IPS-NIHi11 (cell line): ENCODE measurements at regions not wholly inside any gene's neighbourhood (a gene's known extent, or its start where the extent isn't known, plus 50 kb on each side); places are given as distances from the start of the nearest gene placed in this dataset.
"Not testable (repeated sequence)": the region's sequence is repeated elsewhere in the genome, so short reads cannot be mapped to it uniquely, and the experiment has no call there.

Experiments
- DNase-seq: peaks from one replicate; pipeline ENCODE4 v3.0.0; 2012; ENCODE audit warnings: mixed read lengths, low spot score

DNA sequence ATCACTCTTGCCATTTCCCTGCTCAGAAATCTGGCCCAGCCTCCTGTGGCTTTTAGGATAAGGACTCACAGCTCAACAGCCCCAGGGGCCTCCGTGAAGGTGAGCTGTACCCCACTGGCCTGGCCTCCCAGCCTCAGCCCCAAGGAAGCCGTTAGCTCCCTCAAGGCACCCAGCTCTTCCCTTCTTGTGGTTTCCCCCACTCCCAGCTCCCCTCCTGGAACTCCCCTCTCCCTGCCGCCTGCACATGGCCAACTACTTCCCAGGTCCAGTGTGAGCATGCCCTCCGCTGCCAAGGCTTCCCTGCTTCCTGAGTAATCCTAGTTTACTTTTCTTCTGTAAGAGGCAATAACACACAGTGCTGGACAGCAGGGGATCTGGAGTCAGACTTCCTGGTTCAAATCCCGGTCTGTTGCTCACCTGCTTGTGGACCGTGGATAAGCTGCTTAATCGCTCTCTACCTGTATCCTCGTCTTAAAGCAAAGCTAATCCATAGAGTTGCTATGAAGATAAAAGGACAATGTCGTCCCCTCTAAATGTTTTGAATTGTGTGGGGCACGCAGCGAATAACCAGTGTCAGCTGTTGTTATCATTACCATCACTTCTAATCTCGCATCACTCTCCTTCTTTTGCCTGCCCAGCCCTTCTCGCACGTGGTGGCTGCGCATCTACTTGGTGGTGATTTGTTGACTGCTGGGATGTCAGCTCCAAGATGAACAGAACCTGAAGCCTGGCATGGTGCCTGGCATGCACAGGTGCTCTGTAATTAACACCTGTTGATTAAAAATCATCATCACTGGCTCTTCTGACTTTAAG is 86.6 kb downstream of the C5orf15 start:
- no peak for DNase-seq

DNA sequence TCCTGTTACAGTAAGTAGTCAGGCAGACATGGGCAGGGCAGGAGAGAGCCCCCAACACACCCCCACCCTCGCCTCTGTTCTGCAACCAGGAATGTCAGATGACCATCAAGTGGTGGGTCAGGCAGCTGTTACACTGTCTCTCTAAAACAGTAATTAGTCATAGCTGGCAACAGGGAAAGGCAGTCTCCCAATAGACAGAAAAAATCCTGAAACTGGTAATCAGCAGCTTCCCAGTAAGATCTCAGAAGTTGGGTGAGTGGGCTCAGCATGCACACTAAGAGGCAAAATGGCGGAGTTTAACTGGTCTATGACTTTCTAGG is 90.2 kb downstream of the C5orf15 start:
- DNase-seq = no peak

DNA sequence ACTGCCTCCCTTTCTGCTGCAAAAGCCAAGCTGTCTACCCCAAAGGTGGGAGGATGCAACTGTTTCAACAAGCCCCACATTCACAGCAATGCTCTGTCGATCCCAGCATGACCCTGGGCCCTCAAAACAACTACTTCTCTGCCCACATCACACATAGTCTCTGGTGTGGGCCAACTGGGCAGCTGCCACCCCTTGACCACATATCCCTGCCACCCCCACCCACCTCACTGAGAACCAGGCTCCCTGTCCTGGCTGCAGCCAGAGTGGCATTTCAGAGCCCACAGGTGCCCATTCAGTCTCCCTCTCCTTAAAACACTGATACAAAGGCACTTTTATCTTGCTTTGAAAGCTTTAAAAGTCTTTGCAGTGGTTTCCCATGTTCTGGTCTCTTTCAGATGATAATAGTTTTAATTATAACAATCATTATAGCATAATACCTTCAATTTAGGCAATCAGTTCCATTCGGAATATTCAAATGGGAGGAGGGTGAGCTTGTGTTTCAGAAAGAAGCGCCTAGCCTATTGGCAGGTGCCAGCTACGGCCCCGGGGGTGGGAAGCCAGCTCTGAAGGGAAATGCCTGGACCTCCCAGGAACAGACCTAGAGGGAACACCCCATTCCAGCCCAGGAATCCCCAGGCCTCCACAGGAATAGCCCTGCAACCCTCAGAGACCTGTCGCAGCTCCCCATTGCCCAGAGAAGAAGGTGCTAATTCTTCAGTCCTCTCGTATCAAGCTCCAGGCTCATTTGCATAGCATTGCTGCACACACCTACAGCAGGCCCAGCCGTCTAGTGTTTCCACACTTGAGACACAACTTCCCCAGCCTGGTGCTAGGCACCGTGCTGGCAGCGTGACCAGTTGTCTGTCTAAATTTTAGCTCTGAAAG is 90.8 kb downstream of the C5orf15 start:
- no peak for DNase-seq

DNA sequence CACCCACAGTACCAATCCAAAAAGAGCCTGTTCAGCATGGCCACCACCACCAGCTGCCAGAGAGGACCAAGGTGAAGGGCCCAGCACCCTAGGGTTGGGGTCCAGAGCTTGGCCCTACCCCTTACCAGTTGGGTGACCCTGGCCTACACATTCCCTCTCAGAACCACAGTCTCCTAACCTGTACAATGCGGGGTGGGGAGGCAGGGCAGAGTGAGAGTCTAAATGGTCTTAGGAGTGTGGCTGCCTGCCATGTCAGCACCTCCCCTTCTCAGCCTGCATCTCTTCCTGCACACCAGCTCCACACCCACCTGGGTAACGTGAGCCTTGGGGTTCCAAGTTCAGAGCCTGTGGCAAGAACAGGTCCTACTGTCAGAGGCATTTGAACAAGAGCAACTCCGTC is 92.2 kb downstream of the C5orf15 start:
- DNase-seq = no peak

DNA sequence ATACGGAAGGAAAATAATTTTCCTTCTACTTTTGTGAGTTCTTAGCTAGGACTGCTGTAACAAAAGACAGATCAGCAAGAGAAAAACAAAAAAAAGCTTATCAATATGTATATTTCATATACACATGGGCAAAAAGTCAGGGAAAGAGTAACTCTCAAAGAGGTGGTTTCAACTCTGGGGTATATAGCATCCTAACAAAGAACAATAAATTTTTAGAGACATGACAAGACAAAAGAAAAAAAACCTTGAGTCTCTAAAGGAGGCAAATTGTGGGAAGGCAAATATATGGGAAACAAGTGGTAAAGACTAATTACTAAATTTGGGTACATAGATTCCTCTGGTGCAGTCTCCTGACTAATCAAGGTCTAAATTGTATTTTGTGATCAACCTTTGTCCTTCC is 93.2 kb downstream of the C5orf15 start:
- no peak for DNase-seq

DNA sequence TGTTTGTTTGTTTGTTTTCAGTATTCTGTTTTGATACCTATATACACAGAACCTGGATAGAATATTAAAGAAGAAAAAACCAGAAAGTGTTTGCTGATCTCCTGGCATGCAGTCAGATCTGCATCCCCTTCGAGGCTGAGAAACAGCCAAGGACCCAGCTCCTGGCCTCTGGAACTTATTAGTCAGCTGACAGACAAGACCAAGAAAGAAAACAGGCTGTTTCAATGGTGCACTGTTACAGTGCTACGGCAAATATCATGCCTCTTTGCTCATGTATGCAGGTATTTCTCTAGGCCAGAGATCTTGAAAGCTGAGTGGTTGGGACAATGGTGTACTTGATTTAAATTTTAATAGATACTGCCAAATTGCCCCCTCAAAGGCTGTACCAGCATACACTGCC is 95.0 kb downstream of the C5orf15 start:
- no peak for DNase-seq

DNA sequence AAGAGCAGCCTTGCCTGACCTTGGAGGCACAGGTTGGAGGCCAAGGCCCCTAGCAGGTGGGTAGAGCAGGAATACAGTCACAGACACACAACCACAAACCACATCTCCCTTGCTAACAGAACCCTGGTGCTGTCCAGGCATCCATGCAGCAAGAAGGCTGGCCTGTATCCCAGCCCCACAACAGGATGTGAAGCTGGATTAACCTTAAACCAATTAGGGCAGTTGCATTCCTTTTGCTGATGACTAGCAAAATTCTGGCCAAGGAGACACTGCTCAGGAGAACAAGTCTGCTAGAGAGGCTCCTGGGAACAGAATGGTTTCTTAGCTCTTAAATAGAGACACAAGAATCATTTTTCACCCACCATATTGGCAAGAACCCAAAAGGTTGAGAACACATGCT is 97.8 kb downstream of the C5orf15 start:
- no peak for DNase-seq

DNA sequence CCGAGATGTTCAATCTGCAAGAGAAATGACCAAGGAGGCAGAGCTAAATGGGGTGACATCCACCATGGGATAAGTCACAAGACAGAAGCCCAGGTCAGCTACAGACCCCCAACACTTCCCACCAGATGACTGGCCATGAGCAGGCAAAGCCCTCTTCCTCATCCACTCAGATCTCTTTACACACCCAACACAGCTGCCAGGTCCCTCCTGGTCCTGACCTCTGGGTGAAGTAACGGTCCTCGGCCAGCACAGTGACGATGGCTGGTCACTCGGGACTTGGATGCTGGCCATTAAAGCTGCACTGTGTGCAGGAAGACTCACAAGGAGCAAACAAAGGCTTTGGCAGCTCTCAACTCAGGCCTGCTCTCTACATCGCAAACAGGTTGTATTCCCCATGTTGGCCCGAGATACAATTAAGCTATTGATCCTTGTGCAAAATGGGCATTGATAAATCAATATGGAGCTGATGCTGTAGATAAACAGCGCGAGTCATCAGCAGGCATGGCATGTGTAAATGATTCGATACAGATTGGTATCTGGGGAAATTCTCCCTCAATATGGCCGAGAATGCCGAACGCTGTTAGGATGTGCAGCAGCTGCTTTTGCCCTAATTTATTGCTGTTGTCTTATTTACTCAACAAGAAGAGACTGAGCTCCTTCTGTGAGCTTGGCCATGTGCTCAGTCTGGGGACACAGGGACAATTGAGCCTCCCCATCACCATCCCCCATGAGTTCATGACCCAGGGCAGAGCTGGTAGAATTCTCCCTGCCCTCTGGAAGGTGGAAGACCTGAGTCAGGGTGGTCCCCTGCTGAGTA is 98.7 kb downstream of the C5orf15 start:
- DNase-seq = no peak

DNA sequence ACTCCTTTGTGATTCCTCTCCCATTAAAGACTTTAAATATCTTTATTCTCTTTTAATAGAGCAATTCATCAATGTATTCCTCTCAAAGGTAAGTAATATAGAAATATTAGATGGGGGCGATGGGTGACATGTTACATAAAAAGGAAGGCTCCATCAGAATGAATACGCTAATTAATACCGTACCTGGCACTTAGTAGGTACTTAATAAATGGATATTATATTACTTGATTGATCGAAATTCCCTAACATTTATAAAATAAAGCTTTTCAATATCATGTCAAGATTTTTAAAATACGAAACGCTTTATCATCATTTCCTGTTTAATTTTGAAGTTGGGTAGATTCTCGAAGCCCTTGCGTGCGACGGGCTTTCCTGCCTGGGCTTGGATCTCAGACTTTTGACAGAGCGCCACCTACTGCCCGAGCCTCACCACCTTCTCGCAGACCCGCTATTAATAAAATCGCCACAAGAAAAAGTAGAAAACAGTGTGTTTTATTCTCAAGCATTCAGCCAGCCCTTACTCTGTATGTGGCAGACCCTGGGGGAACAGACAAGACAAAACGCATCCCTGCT is 99.4 kb downstream of the C5orf15 start:
- peak; percentile 78 for DNase-seq

DNA sequence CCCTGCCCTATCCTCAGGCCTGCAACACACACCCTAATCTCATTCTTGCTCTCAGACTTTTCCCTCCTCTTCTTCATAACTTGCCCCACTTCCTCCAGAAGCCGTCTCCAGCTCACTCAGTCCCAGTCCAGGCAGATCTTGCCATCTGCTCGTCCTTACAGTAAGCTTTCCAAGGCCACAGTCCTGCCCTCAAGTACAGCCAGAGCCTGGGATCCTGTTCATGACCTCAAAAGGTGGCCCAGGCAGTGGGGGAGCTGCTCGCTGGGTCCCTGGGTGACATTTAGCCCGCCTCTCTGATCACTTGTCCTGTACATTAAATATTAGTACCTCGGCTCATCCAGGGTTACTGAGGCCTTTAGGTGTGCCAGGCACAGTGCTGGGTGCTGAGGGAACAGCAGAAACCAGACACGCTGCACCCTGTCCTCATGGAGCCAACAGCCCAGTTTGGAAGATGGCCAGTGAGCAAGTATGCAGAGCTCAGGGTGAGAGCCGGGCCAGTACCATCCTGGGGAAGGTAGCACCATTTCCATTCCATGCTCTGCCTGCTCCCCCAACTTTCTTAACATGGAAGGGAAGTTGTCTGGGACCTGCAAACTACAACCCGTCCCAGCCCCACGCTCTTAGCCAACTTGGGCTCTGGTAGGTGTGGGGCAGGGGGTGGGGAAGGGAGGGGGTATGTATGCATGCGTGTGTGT is 100.4 kb downstream of the C5orf15 start:
- DNase-seq = no peak

DNA sequence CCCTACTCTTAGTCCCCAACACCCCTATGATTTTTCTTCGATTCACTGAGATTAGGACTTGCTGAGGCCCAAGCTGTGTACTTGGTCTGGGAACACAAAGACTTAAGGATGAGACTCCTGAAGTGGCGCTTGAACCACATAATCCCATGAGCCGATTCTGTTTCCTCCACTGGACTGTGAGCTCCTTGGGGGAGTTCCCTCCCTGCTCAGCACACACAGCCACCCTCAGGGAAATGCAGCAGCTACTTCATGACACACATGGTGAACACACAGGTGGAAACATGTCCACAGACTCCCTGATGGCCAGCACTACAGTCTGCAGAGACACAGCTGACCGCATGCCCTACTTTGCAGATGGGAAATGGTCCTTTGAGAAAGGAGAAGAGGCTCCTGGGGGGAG is 101.1 kb downstream of the C5orf15 start:
- DNase-seq = no peak

DNA sequence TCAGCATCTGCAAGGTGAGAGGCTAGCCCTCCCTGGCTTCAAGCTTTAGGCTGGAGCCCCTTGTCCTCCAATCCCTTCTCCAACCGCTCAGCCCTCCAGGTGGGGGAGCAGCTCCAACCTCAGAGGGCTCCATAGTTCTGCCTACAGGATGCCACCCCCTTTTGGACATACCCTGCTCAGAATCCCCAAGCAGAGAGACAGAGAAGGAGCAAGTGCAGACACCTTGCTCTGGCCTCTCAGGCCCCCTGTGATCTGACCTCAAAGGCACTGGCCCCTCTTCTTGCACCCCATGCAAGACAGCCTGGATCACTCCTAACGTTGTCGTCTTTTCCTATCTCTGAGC is 101.6 kb downstream of the C5orf15 start:
- no peak for DNase-seq

DNA sequence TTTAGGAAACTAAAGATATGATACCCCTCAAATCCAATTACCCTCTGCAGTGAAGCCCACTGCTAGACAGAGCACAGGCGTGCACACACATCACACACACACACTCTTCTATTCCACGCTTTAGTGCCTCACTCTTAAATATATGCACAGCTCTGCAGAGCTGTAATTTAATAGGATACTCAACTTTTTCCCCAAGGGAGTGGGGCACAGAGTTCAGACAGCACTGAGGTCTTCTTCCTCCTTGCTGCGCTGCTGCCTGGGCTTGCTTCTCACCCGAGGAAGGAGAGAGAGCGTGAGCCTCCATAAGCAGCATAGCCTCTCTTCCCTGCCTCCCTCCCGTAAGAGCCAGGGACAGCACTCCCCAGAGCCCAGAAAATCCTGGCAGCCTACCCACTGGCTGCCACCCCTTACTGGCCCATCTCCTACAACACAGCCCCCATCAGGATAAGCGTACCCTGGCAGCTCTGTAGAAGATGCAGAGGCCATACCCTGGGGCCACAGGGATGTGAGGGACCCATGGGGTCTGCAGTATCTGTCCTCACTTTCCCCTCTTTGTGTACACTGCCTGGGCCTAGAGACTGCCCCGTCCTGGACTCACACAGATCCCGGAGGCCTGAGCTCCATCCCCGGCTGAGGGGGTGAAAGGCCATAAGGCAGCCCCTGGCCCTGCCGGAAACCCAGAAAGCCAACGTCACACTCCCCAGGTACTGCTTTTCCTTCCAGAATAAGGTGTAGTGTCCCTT is 102.1 kb downstream of the C5orf15 start:
- no peak for DNase-seq

DNA sequence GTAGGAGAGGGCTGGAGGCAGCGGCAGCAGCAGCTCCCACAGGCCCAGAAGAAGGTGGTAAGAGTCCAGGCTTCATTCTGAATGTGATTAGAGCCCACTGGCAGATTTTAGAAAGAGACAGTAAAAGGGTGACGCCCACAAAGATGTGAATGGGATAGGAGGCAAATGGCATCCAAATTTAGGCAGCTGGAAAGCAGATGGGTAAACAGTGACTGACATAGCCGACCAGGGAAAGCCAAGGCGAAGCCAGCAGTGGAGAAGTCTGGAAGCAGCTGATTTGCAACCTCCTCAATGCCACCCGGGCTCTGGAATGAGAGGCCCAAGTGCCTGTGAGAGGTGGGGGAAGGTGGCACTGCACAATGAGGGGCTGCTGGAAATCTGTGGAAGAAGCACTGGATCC is 103.3 kb downstream of the C5orf15 start:
- DNase-seq = no peak

DNA sequence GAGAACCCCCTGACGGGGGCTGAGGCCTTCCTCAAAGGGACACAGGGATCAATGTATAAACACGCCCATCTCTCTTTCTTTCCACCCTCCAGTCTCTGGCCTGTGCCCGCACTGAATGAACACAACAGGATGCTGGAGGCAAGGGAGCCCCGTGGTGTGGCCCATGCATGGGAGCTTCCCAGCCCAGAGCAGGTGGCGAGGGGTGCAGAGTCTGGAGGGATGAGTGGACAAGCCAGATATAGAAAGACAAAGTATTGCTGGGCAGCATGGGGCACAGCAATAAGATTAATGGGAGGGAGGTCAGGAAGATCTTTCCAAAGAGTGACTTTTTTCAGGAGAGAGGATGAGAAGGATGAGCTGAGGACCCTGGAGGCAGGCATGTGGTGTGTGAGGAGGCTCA is 103.7 kb downstream of the C5orf15 start:
- DNase-seq = no peak

DNA sequence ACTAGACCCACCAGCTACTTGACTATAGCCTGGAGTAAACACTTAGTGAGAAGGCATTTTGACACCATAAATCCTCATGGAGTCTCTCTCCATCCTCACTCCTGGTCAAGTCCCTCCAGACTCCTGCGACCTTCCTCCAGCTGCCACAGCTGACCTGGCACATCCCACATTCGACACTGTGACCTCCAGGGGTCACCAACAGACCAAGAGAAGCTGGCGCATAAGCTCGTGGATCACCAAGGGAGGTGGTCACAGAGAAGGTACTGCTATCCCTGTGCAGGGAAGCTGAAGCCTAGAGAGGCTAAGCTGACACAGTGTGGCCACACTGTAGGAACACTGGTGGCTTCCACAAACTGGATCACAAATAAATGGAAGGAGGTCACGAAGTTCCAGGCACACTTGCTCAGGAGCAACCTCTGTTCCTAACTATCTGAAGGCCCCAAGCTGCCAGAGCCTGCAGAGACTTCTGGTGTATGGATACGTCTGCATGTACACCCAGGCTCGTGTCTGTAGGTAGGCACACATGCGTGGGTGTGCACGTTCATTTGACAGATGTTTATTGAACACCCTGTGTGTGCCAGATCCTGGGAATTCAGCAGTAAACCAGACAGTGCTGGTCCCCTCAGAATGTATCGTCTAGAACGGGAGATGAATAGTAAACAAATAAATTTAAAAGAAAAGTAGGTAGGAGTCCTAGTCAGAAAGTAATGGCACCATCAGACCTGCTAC is 104.4 kb downstream of the C5orf15 start:
- DNase-seq = no peak

DNA sequence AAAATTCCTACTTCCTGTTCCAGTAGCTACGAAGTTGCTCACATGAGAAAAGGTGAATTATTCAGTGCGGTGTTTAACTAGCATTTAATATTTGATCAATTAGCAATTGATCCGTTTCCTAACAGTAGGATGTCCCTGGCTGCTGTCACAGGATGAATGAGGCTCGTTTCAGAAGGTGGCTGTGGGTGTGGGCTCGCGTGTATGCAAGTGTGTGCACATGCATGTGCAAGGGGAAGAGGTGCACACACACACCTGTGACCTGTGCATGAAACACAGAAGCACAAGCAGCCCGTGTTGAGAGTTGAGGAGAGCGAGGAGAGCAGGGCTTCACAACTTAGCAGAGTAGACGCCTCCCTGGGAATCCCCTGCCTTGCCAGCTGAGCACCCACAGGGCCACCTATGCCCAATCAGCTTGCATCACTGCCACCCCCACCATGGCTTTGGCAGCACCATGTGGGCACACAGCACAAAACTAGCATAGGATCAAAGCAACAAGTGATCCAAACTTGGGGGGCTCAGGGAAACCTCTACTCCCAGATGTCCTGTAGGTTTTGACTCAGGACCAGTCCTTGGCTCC is 107.2 kb downstream of the C5orf15 start:
- no peak for DNase-seq

DNA sequence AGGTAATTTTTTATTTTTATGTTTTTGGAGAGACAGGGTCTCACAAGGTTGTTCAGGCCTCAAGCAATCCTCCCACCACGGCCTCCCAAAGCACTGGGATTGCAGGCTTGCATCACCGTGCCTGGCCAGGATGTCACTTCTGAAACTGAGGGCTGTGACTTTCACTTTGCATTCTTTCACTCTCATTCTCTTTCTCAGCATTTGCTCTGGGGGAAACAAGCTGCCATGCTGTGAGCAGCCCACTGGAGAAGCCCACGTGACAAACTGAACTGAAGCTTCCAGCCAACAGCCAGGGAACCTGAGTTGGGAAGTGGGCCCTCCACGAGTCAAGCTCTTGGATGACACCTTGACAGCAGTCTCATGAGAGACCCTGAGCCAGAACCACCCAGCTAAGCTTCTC is 109.4 kb downstream of the C5orf15 start:
- no peak for DNase-seq

DNA sequence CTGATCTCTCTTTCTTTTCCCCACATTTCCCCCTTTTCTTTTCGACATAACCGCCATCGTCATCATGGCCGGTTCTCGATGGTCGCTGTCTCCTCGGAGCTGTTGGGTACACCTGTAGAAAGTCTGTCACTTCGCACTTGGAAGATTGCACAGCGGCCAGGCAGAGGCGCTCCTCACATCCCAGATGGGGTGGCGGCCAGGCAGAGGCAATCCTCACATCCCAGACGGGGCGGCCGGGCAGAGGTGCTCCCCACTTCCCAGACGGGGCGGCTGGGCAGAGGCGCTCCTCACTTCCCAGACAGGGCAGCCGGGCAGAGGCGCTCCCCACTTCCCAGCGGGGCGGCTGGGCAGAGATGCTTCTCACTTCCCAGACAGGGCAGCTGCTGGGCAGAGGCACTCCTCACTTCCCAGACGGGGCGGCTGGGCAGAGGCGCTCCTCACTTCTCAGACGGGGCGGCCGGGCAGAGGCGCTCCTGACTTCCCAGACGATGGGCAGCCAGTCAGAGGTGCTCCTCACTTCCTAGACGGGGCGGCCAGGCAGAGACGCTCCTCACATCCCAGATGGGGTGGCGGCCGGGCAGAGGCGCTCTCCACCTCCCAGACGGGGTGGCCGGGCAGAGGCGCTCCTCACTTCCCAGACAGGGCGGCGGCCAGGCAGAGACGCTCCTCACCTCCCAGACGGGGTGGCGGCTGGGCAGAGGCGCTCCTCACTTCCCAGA is 110.7 kb downstream of the C5orf15 start:
- not testable (repeated sequence) for DNase-seq
